Caco-2 (cell line): ENCODE measurements at regions not wholly inside any gene's neighbourhood (a gene's known extent, or its start where the extent isn't known, plus 50 kb on each side); places are given as distances from the start of the nearest gene placed in this dataset.

Source experiments
- BruUV-seq: library from RNA; stranded (reverse); fragments of 400-500 nt; replicated peaks from 2 replicates; lab custom pipeline; 2021; lab: Mats Ljungman, UMichigan
- CTCF ChIA-PET: fragments of 300-600 bp; sonication (Branson Sonifier 250); formaldehyde crosslinking; loops from one replicate; lab custom pipeline; 2022; ENCODE audit warnings: antibody characterized with exemption; lab: Charles Lee
- POLR2A ChIA-PET: fragments of 300-600 bp; sonication (Branson Sonifier 250); formaldehyde crosslinking; loops from one replicate; lab custom pipeline; 2022; ENCODE audit warnings: antibody characterized with exemption; lab: Charles Lee
- DNase-seq, 2 experiments: peaks; one replicate each; pipeline versions ENCODE4 v3.0.0 to v3.0.0-alpha.2; 2020 to 2022
- H3K27me3 ChIP-seq: replicated peaks from 2 replicates; pipeline ENCODE4 v1.6.0; 2011; ENCODE audit warnings: low read length; ENCODE audit not compliant: control insufficient read depth, insufficient read depth
- H3K36me3 ChIP-seq: 2 replicates; pipeline ENCODE4 v1.5.1; 2011; ENCODE audit warnings: low read length; ENCODE audit not compliant: control insufficient read depth, insufficient read depth
- H3K4me1 ChIP-seq: fragments of 250-450 bp; sonication (Bioruptor Pico); 2 replicates; pipeline ENCODE4 v1.5.1; 2020; ENCODE audit warnings: mild to moderate bottlenecking
- H3K4me3 ChIP-seq: 2 replicates; pipeline ENCODE4 v1.5.1; 2011; ENCODE audit warnings: low read depth, mild to moderate bottlenecking, control low read depth, low read length
- H3K9me3 ChIP-seq: fragments of 250-450 bp; sonication (Bioruptor Pico); 2 replicates; pipeline ENCODE4 v1.5.1; 2020; ENCODE audit warnings: mild to moderate bottlenecking, moderate library complexity
- H3K27ac Mint-ChIP-seq: one replicate; pipeline ENCODE4 v1.8.0; 2022; ENCODE audit warnings: mixed read lengths; ENCODE audit not compliant: unreplicated experiment
- H3K27me3 Mint-ChIP-seq: one replicate; pipeline ENCODE4 v1.8.0; 2022; ENCODE audit warnings: mixed read lengths; ENCODE audit not compliant: insufficient read depth, unreplicated experiment
- H3K36me3 Mint-ChIP-seq: one replicate; pipeline ENCODE4 v1.8.0; 2022; ENCODE audit warnings: mild to moderate bottlenecking, mixed read lengths; ENCODE audit not compliant: insufficient read depth, unreplicated experiment
- H3K4me1 Mint-ChIP-seq: one replicate; pipeline ENCODE4 v1.8.0; 2022; ENCODE audit warnings: low read depth, mixed read lengths; ENCODE audit not compliant: unreplicated experiment
- H3K4me3 Mint-ChIP-seq: one replicate; pipeline ENCODE4 v1.8.0; 2022; ENCODE audit warnings: mild to moderate bottlenecking, moderate library complexity, mixed read lengths; ENCODE audit not compliant: unreplicated experiment
- H3K9me3 Mint-ChIP-seq: one replicate; pipeline ENCODE4 v1.8.0; 2022; ENCODE audit warnings: mixed read lengths; ENCODE audit not compliant: unreplicated experiment
- intact Hi-C: fragments of 100-400 bp; cut with micrococcal nuclease; formaldehyde crosslinking; loops from one replicate; pipeline ENCODE4 v1.10.0; 2022; ENCODE audit not compliant: unreplicated experiment
- TF ChIP-seq, protein P1 (sequence below), 2 experiments: fragments of 200-600 bp in 1 of 2; IDR thresholded peaks; 1 replicate in 1 of 2; 2 replicates in 1 of 2; pipeline versions ENCODE4 v1.5.1 to v1.8.0; 2011 to 2022; ENCODE audit warnings: antibody characterized with exemption in 1 of 2, control low read depth in 1 of 2, inconsistent platforms in 1 of 2, low read depth in 1 of 2, low read length in 1 of 2, mild to moderate bottlenecking in 1 of 2, moderate library complexity in 1 of 2; ENCODE audit not compliant: insufficient read depth in 1 of 2, severe bottlenecking in 1 of 2, unreplicated experiment in 1 of 2

- no peak overlapping the region for H3K4me3 ChIP-seq
- Mint-ChIP-seq H3K27ac (no peak overlapping the region), H3K4me3 (no peak overlapping the region), H3K9me3 (no peaks in the 10 kb centered on the region), H3K36me3 (no peaks in the 10 kb centered on the region), H3K4me1 (no peaks in the 10 kb centered on the region), H3K27me3 (no peaks in the 10 kb centered on the region)
- no peaks in the 10 kb centered on the region for H3K27me3 ChIP-seq
- no peaks in the 10 kb centered on the region for H3K9me3 ChIP-seq
- H3K36me3 ChIP-seq: no peaks in the 10 kb centered on the region
- H3K4me1 ChIP-seq: no peaks in the 10 kb centered on the region
- TF ChIP-seq, protein P1, sequence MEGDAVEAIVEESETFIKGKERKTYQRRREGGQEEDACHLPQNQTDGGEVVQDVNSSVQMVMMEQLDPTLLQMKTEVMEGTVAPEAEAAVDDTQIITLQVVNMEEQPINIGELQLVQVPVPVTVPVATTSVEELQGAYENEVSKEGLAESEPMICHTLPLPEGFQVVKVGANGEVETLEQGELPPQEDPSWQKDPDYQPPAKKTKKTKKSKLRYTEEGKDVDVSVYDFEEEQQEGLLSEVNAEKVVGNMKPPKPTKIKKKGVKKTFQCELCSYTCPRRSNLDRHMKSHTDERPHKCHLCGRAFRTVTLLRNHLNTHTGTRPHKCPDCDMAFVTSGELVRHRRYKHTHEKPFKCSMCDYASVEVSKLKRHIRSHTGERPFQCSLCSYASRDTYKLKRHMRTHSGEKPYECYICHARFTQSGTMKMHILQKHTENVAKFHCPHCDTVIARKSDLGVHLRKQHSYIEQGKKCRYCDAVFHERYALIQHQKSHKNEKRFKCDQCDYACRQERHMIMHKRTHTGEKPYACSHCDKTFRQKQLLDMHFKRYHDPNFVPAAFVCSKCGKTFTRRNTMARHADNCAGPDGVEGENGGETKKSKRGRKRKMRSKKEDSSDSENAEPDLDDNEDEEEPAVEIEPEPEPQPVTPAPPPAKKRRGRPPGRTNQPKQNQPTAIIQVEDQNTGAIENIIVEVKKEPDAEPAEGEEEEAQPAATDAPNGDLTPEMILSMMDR (IDR thresholded peaks at IDR 0.05; ENCODE audit: insufficient read depth in 1 of 2, low read depth in 1 of 2, low read length in 1 of 2, severe bottlenecking in 1 of 2, unreplicated experiment in 1 of 2): no peak
- ChIA-PET POLR2A (no interaction called here), CTCF (no interaction called here)
- intact Hi-C loops: no loop called here
- no TSS peak for BruUV-seq
- no peak for DNase-seq
Observed at GRCh38 chr2:144277622-144278354, 242.1 kb downstream of the ZEB2 start.

DNA sequence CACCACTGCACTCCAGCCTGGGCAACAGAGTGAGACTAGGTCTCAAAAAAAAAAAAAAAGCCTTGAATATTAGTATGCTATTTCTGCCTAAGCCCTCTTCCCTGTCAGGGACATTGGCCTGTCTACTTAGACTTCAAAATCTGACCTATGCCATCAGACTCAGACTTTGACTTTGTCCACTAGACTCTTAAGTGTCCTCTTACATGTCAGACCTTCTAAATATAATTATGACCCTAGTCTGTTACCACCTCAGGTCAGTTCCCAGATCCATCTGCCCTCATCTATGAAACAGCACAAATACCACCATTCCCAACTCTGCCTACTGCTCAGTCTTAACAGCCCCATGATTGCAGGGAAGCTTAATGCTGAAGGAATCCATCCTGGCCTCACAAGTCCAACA lies 244.6 kb downstream of the ZEB2 start:
- POLR2A ChIA-PET: no interaction called here
- intact Hi-C loops: no loop called here
- no peaks in the 10 kb centered on the region for H3K4me1 Mint-ChIP-seq

GRCh38 chr2:144274131-144274530 lies 245.8 kb downstream of the ZEB2 start:
- Histone ChIP-seq H3K4me1 (no peaks in the 10 kb centered on the region), H3K9me3 (no peaks in the 10 kb centered on the region), H3K36me3 (no peaks in the 10 kb centered on the region), H3K4me3 (no peak overlapping the region), H3K27me3 (no peaks in the 10 kb centered on the region)
- DNase-seq: no peak
- POLR2A ChIA-PET: no interaction called here
- Mint-ChIP-seq H3K27ac (no peak overlapping the region), H3K4me1 (no peaks in the 10 kb centered on the region), H3K4me3 (no peak overlapping the region), H3K9me3 (no peaks in the 10 kb centered on the region), H3K36me3 (no peaks in the 10 kb centered on the region), H3K27me3 (no peaks in the 10 kb centered on the region)
- TF ChIP-seq, protein P1 (IDR thresholded peaks at IDR 0.05; ENCODE audit: insufficient read depth in 1 of 2, low read depth in 1 of 2, low read length in 1 of 2, severe bottlenecking in 1 of 2, unreplicated experiment in 1 of 2): no peak
- CTCF ChIA-PET: no interaction called here
- no TSS peak for BruUV-seq
- intact Hi-C loops: no loop called here

More for the DNA sequence above, 244.6 kb downstream of the ZEB2 start:
- no peaks in the 10 kb centered on the region for H3K9me3 ChIP-seq
- no peaks in the 10 kb centered on the region for H3K27me3 ChIP-seq
- no peaks in the 10 kb centered on the region for H3K36me3 ChIP-seq
- Mint-ChIP-seq H3K27me3 (no peaks in the 10 kb centered on the region), H3K4me3 (no peak overlapping the region), H3K27ac (no peak overlapping the region), H3K9me3 (no peaks in the 10 kb centered on the region), H3K36me3 (no peaks in the 10 kb centered on the region)
- BruUV-seq: no TSS peak
- CTCF ChIA-PET: no interaction called here
- no peak overlapping the region for H3K4me3 ChIP-seq
- H3K4me1 ChIP-seq: no peaks in the 10 kb centered on the region
- no peak for DNase-seq
- TF ChIP-seq, protein P1 (IDR thresholded peaks at IDR 0.05; ENCODE audit: insufficient read depth in 1 of 2, low read depth in 1 of 2, low read length in 1 of 2, severe bottlenecking in 1 of 2, unreplicated experiment in 1 of 2): no peak
